ENCODE measurements at regions not wholly inside any gene's neighbourhood (a gene's known extent, or its start where the extent isn't known, plus 50 kb on each side); places are given as distances from the start of the nearest gene placed in this dataset.
"Not testable (repeated sequence)": the region's sequence is repeated elsewhere in the genome, so short reads cannot be mapped to it uniquely, and the experiment has no call there.

GRCh38 chr18:47370052-47370451 is 118.6 kb upstream of the SKOR2 start:
- H3K4me3 ChIP-seq (ENCODE audit: low read depth in 2 of 2, low read length in 2 of 2): no peak overlapping the region
- no peak for TF ChIP-seq SIN3A (IDR thresholded peaks at IDR 0.05; ENCODE audit: borderline replicate concordance, insufficient read depth, low read depth, low read length)
- TF ChIP-seq, protein P1, sequence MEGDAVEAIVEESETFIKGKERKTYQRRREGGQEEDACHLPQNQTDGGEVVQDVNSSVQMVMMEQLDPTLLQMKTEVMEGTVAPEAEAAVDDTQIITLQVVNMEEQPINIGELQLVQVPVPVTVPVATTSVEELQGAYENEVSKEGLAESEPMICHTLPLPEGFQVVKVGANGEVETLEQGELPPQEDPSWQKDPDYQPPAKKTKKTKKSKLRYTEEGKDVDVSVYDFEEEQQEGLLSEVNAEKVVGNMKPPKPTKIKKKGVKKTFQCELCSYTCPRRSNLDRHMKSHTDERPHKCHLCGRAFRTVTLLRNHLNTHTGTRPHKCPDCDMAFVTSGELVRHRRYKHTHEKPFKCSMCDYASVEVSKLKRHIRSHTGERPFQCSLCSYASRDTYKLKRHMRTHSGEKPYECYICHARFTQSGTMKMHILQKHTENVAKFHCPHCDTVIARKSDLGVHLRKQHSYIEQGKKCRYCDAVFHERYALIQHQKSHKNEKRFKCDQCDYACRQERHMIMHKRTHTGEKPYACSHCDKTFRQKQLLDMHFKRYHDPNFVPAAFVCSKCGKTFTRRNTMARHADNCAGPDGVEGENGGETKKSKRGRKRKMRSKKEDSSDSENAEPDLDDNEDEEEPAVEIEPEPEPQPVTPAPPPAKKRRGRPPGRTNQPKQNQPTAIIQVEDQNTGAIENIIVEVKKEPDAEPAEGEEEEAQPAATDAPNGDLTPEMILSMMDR (IDR thresholded peaks at IDR 0.05): no peak
- no peak for TF ChIP-seq REST (IDR thresholded peaks at IDR 0.05; ENCODE audit: insufficient read depth in 1 of 2, low read depth in 2 of 2, low read length in 1 of 2)
- TF ChIP-seq TCF7L2 (IDR thresholded peaks at IDR 0.05; ENCODE audit: low read depth, low read length): no peak
- TF ChIP-seq POLR2AphosphoS5 (IDR thresholded peaks at IDR 0.05; ENCODE audit: low read depth, low read length): no peak
- intact Hi-C loops (cut with micrococcal nuclease; ENCODE audit: unreplicated experiment): no loop called here
- ATAC-seq: no peak
- no peaks in the 10 kb centered on the region for H3K9me3 ChIP-seq (ENCODE audit: control insufficient read depth, insufficient read depth, low read depth, low read length)
- H3K27ac ChIP-seq (ENCODE audit: low read length): no peak overlapping the region
- no peaks in the 10 kb centered on the region for H3K27me3 ChIP-seq (ENCODE audit: control insufficient read depth, insufficient read depth, low read length)
- no peak for DNase-seq (ENCODE audit: low read depth, low spot score)
- ChIA-PET CTCF (no interaction called here), POLR2A (no interaction called here)
- H3K36me3 ChIP-seq (ENCODE audit: control insufficient read depth, insufficient read depth, low read length): no peaks in the 10 kb centered on the region
- no TSS peak for BruUV-seq (replicated peaks)
- in situ Hi-C loops (cut with HindIII; ENCODE audit: low pct_unique_long_range_greater_than_20kb, low sequenced_read_pairs): no loop called here
- H3K4me1 ChIP-seq (ENCODE audit: control insufficient read depth, insufficient read depth, low read length): no peaks in the 10 kb centered on the region

GRCh38 chr18:47354061-47354460 is 102.6 kb upstream of the SKOR2 start:
- POLR2A ChIA-PET; H3K4me3 ChIP-seq (ENCODE audit: low read depth in 2 of 2, low read length in 2 of 2); H3K4me1 ChIP-seq (ENCODE audit: control insufficient read depth, insufficient read depth, low read length); ATAC-seq; H3K9me3 ChIP-seq (ENCODE audit: control insufficient read depth, insufficient read depth, low read depth, low read length); in situ Hi-C loops (cut with HindIII; ENCODE audit: low pct_unique_long_range_greater_than_20kb, low sequenced_read_pairs); CTCF ChIA-PET; DNase-seq (ENCODE audit: low read depth, low spot score); intact Hi-C loops (cut with micrococcal nuclease; ENCODE audit: unreplicated experiment); H3K27me3 ChIP-seq (ENCODE audit: control insufficient read depth, insufficient read depth, low read length); H3K36me3 ChIP-seq (ENCODE audit: control insufficient read depth, insufficient read depth, low read length); H3K27ac ChIP-seq (ENCODE audit: low read length); BruUV-seq (replicated peaks): not testable (repeated sequence)

- H3K27ac ChIP-seq (ENCODE audit: low read length): no peak overlapping the region
- in situ Hi-C loops (cut with HindIII; ENCODE audit: low pct_unique_long_range_greater_than_20kb, low sequenced_read_pairs) (no loop called here), intact Hi-C loops (cut with micrococcal nuclease; ENCODE audit: unreplicated experiment) (no loop called here)
- no peak for TF ChIP-seq POLR2AphosphoS5 (IDR thresholded peaks at IDR 0.05; ENCODE audit: low read depth, low read length)
- no peak for TF ChIP-seq REST (IDR thresholded peaks at IDR 0.05; ENCODE audit: insufficient read depth in 1 of 2, low read depth in 2 of 2, low read length in 1 of 2)
- no peak for TF ChIP-seq TCF7L2 (IDR thresholded peaks at IDR 0.05; ENCODE audit: low read depth, low read length)
- TF ChIP-seq, protein P1 (IDR thresholded peaks at IDR 0.05): no peak
- TF ChIP-seq SIN3A (IDR thresholded peaks at IDR 0.05; ENCODE audit: borderline replicate concordance, insufficient read depth, low read depth, low read length): no peak
- BruUV-seq (replicated peaks): no TSS peak
- ChIA-PET CTCF (no interaction called here), POLR2A (no interaction called here)
- no peaks in the 10 kb centered on the region for H3K36me3 ChIP-seq (ENCODE audit: control insufficient read depth, insufficient read depth, low read length)
- no peaks in the 10 kb centered on the region for H3K27me3 ChIP-seq (ENCODE audit: control insufficient read depth, insufficient read depth, low read length)
- H3K4me3 ChIP-seq (ENCODE audit: low read depth in 2 of 2, low read length in 2 of 2): no peak overlapping the region
- H3K9me3 ChIP-seq (ENCODE audit: control insufficient read depth, insufficient read depth, low read depth, low read length): no peaks in the 10 kb centered on the region
- DNase-seq (ENCODE audit: low read depth, low spot score): no peak
- ATAC-seq: no peak
- H3K4me1 ChIP-seq (ENCODE audit: control insufficient read depth, insufficient read depth, low read length): no peaks in the 10 kb centered on the region
Observed at GRCh38 chr18:47346016-47346415, 94.6 kb upstream of the SKOR2 start.

Data from Panc1 (cell line).